Immature natural killer cell (primary cell): ENCODE measurements at regions not wholly inside any gene's neighbourhood (a gene's known extent, or its start where the extent isn't known, plus 50 kb on each side); places are given as distances from the start of the nearest gene placed in this dataset.

ENCODE experiments used
- DNase-seq, 3 donors: peaks; one replicate each; pipeline ENCODE4 v3.0.0; 2022; ENCODE audit warnings: mixed read lengths in 1 of 3
- H3K27ac Mint-ChIP-seq, 6 donors: one replicate each; pipeline ENCODE4 v1.8.0; 2020; ENCODE audit warnings: mixed read lengths in 6 of 6, mild to moderate bottlenecking in 5 of 6, inconsistent platforms in 4 of 6, moderate library complexity in 3 of 6
- H3K27me3 Mint-ChIP-seq, 3 donors: one replicate each; pipeline ENCODE4 v1.8.0; 2020 to 2021; ENCODE audit warnings: low read depth in 3 of 3, mild to moderate bottlenecking in 3 of 3, mixed read lengths in 3 of 3, moderate library complexity in 3 of 3, inconsistent platforms in 1 of 3
- H3K36me3 Mint-ChIP-seq, 3 donors: one replicate each; pipeline ENCODE4 v1.8.0; 2020; ENCODE audit warnings: mixed read lengths in 3 of 3, inconsistent platforms in 2 of 3, mild to moderate bottlenecking in 2 of 3
- H3K4me1 Mint-ChIP-seq, 2 donors: one replicate each; pipeline ENCODE4 v1.8.0; 2020; ENCODE audit warnings: inconsistent platforms in 2 of 2, mild to moderate bottlenecking in 2 of 2, mixed read lengths in 2 of 2, moderate library complexity in 1 of 2
- H3K4me3 Mint-ChIP-seq, 5 donors: one replicate each; pipeline ENCODE4 v1.8.0; 2020; ENCODE audit warnings: mild to moderate bottlenecking in 5 of 5, mixed read lengths in 5 of 5, inconsistent platforms in 3 of 5, moderate library complexity in 3 of 5
- H3K9me3 Mint-ChIP-seq, 6 donors: one replicate each; pipeline ENCODE4 v1.8.0; 2020; ENCODE audit warnings: mild to moderate bottlenecking in 6 of 6, mixed read lengths in 6 of 6, inconsistent platforms in 4 of 6, moderate library complexity in 3 of 6

DNA sequence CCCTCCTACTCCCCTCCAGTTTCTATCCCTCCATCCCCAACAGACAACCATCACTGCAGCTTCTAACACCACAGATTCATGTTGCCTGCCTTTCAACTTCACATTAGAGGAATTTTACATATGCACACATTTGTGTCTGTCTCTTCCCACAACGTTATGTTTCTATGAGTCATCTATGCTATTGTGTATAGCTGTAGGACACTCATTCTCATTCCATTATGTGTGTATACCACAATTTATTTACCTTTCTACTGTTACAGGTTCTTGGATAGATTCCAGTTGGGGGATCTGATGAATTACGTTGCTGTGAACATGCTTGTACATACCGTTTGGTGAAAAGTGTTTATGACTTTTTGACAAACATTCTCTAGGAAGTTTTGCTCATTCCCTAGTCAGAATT, 58.8 kb upstream of the TRPC3 start:
- Mint-ChIP-seq H3K9me3 (peaks cover 0 to 1% (median 0%) of the 10 kb centered on the region in 6 donors), H3K4me3 (no peak overlapping the region), H3K27ac (no peak overlapping the region), H3K27me3 (peaks cover 0 to 13% (median 0%) of the 10 kb centered on the region in 3 donors), H3K36me3 (no peaks in the 10 kb centered on the region), H3K4me1 (no peaks in the 10 kb centered on the region)
- DNase-seq, result no peak

DNA sequence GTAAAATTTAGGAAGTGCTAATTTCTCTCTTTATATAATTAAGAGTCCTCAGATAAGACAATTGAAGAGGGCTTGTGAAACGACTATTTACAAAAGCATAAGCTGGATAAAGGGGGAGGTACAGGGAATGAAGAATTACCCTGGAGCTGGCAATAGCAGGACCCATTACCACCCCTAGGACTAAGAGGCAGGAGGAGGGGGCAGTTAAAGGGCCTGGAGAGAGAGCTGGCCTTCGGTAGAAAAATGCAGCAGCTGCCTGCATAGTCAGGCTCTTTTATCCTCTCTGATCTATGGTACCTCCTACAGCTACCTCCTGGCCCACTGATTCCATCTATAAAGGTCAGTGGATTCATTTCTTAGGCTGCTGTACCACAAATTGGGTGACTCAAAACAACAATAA, 57.7 kb upstream of the TRPC3 start:
- H3K27me3 Mint-ChIP-seq, result peaks cover 0 to 16% (median 0%) of the 10 kb centered on the region in 3 donors
- DNase-seq, result no peak
- H3K4me3 Mint-ChIP-seq, result no peak overlapping the region
- H3K27ac Mint-ChIP-seq, result no peak overlapping the region
- no peaks in the 10 kb centered on the region for H3K4me1 Mint-ChIP-seq
- H3K36me3 Mint-ChIP-seq, result no peaks in the 10 kb centered on the region
- peaks cover 0 to 1% (median 0%) of the 10 kb centered on the region in 6 donors for H3K9me3 Mint-ChIP-seq

DNA sequence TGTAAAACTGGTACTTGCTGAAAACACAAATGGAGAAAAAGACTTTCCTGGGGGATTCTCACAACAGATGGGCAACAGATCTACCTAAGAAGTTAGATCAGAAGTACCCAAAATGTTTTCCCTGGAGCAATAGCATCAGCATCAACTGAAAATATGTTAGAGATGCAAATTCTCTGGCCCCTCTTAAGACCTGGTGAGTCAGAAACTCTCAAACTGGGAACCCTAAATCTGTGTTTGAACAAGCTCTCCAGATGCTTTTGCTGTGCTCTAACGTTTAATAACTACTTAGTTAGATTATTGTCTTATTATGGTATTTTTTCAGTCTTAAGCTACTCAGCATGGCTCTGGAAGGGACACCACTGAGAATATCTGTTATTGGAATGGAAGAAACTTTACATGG, 55.2 kb upstream of the TRPC3 start:
- H3K4me1 Mint-ChIP-seq, result no peaks in the 10 kb centered on the region
- peaks cover 0 to 16% (median 6%) of the 10 kb centered on the region in 3 donors for H3K27me3 Mint-ChIP-seq
- no peak overlapping the region for H3K27ac Mint-ChIP-seq
- no peak for DNase-seq
- no peak overlapping the region for H3K4me3 Mint-ChIP-seq
- peaks cover 0 to 1% (median 0%) of the 10 kb centered on the region in 6 donors for H3K9me3 Mint-ChIP-seq
- no peaks in the 10 kb centered on the region for H3K36me3 Mint-ChIP-seq

DNA sequence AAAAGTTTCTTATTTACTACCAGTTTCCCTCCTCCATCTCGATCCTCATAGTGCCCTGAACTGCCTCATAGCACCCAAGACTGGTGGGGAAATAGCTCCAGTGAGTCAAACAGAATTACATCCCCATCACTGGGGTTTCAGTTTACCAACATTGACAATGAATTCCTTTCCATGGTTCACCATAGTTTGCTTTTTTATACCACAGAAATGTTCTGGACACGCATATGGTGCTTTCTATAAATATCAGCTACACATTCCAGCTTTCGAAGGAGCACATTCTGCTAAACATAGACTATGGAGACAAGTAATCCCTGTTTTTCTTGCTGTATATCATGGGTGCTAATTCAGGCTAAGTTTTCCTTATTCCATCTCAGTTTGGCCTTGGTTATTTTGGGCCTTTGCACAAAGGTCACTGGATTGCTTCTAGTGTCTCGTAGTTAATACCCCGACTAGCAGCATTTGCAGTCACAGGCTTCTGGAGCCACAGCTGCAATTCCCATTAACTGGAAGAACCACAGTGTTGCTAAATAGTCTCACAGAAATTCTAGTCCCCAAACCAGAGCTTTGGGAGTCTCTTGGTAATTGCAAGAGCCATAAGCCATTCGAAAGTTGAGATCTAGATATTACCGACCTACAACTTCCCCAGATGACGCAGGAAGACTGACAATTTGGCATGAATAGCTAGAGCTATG, 53.4 kb upstream of the TRPC3 start:
- Mint-ChIP-seq H3K4me3 (no peak overlapping the region), H3K27me3 (peaks cover 0 to 13% (median 6%) of the 10 kb centered on the region in 3 donors), H3K36me3 (no peaks in the 10 kb centered on the region), H3K27ac (no peak overlapping the region), H3K4me1 (no peaks in the 10 kb centered on the region), H3K9me3 (peaks cover 0 to 1% (median 0%) of the 10 kb centered on the region in 6 donors)
- DNase-seq, result no peak

DNA sequence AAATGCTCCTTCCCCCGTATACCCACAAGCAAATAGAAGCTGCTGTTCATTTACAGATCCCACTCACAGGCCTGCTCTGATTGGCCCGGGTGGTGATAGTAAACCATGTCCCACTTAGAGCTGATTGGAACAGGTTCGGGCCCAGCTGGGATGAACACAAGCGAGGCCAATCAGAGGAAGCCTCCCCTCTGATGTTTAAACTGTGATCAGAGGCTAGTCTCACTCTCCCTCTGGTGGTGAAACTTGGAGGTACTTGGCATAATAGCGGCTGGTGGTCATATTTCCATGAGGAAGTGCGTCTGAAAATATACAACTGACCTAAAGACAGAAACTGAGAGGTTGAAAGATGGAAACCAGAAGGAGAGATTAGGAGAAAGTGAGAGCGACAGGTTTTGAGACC, 51.5 kb upstream of the TRPC3 start:
- H3K4me3 Mint-ChIP-seq, result no peak overlapping the region
- H3K27ac Mint-ChIP-seq, result no peak overlapping the region
- no peaks in the 10 kb centered on the region for H3K9me3 Mint-ChIP-seq
- no peaks in the 10 kb centered on the region for H3K4me1 Mint-ChIP-seq
- H3K27me3 Mint-ChIP-seq, result peaks cover 0 to 10% (median 6%) of the 10 kb centered on the region in 3 donors
- no peaks in the 10 kb centered on the region for H3K36me3 Mint-ChIP-seq
- DNase-seq, result peak in 2 of 3 donors; percentile 4 to 33
